Limb (tissue), 2 donors: ENCODE measurements at regions not wholly inside any gene's neighbourhood (a gene's known extent, or its start where the extent isn't known, plus 50 kb on each side); places are given as distances from the start of the nearest gene placed in this dataset.
A peak's percentile ranks its signal among the peaks of the same experiment; 100 is the strongest.

ENCODE experiments used
- DNase-seq, 2 donors: peaks; one replicate each; pipeline ENCODE4 v3.0.0-alpha.2; 2016; ENCODE audit errors: extremely low spot score in 2 of 2

DNA sequence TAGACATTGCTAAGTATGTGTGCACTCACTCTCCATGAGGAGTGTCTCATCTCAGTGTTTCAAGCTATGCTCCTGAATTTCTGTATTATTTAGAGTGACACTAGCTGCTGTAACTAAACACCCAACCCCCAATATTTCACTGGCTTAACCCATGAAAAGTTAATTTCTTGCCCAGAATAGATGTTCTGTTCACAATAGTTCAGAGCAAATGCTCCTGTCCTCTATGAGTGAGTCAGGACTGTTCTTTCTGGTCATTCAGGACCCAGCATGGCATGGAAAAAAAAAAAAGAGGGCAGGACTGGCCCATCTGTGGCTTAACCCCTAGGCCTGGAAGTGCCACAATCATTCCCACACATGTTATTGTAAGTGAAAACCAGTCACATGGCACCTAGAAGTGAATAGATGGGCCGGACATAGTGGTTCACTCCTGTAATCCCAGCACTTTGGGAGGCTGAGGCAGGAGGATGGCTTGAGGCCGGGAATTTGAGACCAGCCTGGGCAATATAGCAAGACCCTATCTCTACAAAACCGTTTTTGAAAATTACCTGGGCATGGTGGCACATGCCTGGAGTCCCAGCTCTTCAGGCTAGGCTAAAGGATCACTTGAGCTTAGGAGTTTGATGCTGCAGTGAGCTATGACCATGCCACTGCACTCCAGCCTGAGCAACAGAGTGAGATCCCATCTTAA lies 663.6 kb downstream of the IRS1 start:
- DNase-seq: no peak

DNA sequence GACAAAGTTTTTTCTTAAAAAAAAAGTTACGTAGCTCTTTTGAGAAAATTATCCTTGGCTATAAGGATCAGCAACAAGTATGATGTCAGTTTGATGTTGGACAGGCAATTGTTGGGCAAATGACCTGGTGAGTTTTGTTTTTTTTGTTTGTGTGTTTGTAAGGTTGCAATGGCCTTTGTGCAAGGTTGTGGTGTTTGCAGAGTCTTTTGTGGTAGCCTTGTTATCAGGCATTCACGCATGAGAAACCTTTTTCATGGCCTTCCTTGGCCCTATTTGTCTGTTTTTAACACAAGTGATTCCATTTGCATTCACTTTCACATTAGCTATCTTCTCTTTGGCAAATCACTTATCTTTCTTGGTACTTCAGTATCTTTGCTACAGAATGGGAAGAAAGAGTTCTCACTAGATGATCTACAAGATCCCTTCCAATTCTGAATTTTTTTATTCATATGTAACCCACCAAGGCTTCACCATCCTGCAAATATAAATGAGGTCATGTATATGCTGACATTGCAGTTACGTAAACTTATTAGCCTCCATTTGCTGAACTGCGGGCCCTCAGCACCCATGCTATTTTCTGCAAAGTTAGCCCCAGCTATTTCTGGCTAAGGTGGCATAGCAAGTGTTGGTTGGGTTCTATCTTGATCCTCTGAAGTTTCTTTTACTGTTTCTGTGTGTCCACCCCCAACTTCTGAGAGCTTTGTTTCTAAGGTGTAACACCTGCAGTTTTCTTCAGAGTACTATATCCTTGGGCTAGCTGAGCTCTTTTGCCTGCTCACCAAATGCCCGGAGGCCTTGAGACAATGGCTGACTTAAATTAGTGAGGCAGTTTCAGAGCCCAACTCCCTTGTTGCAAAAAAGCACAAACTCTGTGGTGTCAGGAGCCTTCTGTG lies 667.1 kb downstream of the IRS1 start:
- DNase-seq: no peak

DNA sequence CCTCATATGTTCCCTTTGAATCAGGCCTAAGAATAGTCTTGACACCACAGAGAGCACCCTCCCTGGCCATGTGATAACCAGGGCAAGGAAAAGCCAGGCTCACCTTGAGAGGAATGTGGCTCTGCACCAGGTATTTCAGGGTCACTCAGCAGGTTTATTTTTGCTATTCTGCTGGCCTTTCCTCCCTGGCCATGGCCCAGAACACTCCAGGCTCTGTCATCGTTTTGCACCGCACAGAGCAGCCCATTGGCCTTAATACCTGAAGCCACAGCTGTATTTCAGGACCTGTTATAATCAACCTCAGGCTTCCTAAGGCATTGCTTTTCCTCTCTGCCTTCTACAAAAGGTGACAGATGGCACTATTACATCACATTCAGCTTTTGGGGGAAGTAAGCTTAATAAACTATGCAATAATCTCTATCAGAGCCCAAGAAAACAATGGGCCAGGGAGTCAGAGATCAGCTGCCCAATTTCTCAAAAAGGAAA lies 668.3 kb downstream of the IRS1 start:
- DNase-seq: no peak

DNA sequence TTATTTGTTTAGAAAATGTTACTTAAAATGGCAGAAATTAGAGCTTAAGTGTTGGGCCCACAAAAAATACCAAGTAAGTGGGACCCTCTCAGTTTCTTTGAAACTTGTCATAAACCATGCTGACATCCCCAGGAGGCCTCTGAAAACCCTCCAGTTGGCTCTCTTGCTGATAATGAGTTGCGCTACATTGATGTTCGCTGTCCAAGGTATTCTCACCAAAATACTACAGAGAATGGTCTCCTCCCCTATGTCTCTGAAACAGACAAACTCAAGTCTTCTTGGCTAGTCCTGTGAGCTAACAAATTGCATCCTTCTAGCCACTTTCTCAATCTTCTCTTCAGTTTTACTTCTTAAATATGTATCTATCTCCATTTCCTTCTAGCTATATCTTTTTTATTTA lies 669.4 kb downstream of the IRS1 start:
- DNase-seq: no peak

DNA sequence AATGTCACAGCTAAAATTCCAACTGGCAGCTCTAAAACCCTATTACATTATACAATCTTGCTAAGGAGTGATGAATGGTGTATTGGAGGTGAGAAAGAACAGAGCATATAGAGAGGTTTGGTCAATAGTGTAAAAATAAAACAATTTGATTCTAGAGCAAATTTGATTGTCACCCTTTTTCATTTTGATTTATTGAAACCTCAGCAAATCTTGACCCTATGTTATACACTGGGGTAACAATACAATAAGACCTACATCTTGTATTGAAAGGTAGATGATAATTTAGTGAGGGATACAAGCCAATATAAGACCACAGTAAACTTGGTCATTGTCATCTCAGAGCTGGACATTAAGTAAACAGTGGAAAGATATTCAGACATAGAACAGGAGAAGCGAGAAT lies 671.9 kb downstream of the IRS1 start:
- no peak for DNase-seq

DNA sequence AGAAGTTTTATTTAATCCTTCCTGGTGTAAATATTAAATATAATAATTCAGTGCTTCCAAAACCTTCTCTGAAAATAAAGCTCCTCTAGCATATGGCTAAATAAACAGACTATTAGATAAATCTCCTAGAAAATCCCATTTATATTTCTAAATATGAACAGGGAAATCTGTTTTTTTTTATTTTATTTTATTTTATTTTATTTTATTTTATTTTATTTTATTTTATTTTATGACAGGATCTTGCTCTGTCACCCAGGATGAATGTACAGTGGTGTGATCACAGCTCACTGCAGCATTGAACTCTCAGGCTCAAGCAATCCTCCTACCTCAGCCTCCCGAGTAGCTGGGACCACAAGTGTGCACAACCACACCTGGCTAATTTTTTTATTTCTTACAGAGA lies 673.5 kb downstream of the IRS1 start:
- no peak for DNase-seq

DNA sequence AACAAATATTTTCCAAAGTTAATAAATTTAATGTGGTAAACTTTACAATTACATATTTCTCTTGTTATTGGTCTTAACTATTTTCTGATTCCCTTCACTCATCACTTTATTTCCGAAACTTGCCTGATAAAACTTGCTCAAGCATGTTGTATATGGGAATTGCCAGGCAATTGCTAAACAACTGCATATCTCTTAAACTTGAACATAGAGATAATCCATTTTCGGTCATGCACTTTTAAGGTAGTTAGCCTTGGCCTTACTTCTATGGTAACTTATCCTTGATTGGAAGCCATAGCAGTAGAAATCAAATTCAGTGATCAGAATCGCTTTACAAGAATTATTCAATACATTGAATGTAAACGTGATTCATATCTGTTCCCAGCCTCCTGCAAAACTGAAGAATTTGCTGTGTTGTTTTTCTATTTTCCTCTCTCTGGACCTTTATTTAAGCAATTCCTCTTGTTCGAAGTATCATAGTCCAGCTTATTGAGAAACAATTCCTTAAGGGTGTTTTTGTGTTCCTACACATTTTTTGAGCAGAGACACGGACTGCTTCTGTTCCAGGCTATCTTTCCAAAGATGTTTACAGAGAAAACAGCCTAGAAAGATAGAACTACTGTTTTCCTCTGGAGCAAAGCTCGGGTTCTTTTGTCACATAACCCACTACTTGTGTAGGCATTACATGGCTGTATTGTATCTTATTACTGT lies 674.3 kb downstream of the IRS1 start:
- no peak for DNase-seq

DNA sequence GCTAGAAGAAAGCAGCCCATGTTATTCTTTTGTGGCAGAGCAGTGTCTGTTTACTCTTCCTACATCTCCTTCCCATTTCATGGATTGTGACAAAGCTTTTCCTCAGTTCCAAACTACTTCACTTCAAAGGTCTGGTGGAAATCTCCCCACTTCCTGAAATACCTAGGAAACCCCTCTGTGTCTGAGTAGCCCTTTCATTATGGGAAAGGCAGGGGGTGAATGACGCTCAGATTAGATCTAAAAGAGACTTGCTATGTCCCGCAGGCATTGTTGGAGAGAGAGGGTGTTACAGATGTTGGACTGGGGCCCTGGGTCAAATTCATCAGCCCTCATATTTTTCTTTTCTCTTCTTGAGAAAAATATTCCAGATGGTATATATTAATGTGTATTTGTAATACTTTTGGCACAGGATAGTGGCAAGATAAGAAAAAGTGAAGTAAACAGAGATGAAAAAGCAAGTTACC lies 675.0 kb downstream of the IRS1 start:
- no peak for DNase-seq

DNA sequence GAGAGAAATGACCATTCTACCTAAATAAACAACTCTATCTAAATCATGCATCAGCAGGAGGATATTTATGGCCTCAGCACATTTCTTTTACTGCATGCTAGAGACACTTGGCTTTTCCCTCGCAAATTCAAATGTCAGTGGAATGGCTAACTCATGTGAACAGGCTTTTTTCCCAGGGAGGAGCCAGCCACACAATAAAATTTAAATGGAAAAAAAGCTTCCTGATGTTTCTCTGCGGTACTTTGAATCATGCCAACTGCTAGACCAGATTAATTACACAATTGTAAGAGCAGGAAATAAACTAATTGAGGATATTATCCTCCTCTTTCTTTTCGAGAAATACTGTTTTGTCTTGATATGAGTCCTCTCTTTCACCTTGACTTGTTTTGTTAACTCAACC lies 676.3 kb downstream of the IRS1 start:
- DNase-seq: no peak

DNA sequence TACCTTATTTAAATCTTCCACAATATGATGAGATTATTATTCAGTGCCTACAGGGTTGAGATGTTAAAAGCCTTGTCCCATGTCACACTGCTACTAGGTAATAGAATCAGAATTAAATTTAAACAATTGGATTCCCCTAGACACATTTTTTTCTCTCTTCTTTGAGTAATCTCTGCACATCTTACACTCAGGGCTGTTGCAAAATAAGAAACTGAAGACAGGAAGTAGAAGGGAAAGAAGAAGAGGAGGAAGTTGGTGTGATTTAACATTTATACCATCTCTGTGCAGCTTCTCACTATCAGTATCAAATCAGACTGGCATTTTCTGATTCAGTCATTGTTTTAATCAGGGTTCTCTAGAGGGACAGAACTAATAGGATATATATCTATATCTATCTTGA lies 677.6 kb downstream of the IRS1 start:
- no peak for DNase-seq

DNA sequence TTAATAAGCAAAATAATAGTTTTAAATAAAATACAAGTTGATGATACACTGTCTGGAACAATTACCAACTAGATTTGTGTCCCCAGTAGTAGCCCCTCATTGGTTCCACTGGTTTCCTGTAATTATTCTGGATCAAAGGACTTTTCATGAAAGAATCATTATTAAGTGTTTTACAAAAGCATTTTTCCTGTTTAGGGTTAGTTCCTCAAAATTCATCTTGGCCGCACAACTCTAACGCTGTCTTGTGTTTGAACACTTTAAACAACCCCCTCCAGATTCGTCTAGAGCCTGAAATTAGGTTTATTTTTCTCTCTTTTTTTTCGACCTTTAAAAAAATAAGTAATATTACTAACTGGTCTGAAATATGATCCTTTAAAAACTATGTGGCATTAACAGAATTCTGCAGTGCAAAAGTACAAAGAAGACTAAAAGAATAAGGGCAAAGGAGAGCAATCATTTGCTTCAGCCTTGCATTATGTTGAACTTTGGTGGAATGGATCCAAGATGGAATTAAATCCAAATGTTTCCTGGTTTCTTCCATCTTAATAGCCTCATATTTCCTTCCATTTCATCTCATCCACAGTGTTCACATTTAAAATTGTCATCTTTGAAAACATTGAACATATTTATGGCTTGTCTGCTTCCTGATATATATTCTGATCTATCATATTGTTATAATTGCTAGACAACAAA lies 678.4 kb downstream of the IRS1 start:
- DNase-seq: peak in 1 of 2 donors; percentile 38

DNA sequence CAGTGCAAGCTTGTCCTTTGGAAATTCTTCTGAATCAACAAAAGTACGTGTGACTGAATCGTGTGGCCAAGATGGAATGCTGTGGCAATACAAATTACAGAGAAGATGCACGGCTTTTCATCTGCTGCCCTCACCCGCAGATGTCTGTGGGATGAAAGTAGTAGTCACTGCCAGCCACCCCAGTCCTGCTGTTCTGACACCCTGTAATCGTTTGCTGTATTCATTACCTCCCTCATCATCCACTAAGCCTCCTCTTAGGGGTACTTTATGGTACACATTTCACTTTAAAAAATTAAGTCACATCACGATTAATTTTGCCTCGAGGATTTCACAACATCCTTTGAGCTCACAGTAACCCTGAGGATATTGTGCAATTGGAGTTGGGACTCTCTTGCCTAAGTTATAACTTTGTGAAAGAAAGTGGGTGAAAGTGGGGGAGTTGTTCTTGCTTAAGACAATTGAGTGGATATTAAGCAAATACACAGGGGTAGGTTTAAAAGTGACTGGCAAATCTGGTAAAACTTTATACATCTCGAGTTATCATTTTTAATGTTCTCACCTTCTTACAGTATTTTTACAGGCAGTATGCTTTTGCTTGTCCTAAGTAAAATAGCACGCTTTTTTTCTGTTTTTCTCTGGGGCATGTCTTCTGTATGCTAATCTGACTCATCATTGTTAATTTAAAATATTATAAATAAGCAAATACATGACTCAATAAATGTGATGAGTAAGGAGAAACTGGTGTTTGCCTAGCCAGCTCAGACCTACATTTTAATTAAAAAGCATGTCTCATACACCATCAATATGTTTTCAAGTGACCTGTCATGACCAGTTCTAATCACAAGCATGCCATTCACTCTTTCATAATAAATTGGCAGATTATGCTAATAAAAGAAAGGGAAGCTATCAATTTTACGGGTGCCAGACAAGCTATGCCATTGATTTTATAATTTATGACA lies 680.9 kb downstream of the IRS1 start:
- DNase-seq: no peak

DNA sequence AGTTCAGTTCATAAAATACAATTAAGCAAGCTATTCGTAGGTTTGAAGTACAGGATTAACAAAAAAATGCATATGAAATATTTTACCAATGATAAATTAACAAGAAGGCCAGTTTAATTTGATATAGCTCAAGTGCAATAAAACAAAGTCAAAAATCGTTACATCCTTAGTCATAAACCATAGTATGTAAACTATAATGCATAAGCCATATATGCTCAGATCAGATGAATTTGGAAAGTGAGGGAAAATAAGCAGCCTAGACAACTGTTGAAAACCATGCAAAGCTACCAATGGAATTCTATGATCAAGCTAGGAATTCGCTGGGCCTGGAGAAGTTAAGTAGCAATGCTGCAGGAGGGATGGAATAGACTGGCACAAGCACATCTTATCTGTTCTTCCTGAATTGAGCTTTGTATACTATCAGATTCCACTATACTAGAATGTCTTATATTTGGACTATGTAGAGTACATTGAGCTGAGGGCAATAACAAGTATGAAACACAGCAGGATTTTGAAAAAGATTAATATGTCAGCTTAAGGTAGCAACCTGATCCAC lies 682.0 kb downstream of the IRS1 start:
- no peak for DNase-seq

DNA sequence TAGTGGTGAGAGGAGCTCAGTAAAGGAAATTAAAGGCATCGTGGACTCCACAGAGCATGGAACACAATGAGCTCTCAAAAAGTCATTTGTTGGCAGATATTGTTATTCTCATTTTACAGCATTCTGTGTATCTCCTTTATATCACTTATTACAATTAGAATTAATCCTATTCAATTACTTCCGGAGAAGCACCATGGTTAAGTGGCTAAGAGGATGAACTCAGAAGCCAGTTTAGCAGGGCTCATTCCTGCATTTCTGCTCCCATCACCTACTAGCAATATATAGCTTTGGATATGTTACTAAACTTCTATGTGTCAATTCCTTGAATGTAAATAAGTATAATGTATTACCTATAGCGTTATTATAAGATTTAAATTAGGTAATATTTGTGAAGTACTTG lies 683.3 kb downstream of the IRS1 start:
- no peak for DNase-seq

DNA sequence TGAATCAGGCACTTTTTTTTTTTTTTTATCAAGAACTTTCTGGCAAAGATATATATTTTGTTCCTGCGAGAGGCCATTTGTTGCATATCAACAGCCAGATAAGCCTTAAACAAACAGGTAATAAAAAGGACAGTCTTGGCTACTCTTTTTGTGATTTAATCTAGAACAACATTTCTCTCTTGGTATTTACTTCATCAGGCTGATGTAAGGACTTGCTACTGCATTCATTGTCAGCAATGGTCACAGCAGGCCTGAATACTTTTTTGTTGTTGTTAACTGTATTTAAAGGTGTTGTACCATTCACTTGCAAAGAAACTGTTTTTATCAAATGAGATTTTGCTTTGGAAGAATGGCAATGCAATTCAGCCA lies 683.8 kb downstream of the IRS1 start:
- no peak for DNase-seq

DNA sequence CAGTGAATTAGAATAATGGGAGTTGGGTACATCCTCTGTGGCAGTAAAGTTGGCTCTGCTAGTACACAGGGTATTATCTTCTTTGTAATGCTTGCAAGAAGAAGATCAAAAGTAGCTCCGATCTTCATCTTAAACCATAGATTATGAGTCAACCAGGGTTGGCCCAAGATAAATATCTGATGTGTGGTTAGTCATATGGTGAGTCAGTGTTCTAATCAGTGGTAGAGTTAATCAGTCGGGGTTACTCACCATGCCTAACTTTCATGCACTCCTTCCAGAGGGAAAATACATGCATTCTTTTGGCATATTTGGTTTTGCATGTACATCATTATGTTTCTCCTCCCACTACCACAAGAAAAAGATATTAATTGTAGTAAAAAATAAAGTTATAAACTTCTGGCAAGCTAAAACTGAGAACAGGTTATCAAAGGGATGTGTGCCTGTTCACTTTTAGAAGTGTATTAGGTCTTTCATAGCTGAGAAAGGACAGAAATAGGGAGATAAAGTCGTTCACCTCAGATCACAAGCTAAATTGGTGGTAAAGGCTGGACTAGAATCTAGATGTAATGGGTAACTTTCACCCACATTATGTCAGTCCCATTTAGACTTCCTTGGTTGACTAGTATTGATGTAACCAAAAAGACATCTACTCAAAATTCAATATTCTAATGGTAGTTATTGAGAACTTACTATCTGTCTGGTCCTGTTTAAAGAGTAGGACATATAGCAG lies 684.4 kb downstream of the IRS1 start:
- DNase-seq: no peak

DNA sequence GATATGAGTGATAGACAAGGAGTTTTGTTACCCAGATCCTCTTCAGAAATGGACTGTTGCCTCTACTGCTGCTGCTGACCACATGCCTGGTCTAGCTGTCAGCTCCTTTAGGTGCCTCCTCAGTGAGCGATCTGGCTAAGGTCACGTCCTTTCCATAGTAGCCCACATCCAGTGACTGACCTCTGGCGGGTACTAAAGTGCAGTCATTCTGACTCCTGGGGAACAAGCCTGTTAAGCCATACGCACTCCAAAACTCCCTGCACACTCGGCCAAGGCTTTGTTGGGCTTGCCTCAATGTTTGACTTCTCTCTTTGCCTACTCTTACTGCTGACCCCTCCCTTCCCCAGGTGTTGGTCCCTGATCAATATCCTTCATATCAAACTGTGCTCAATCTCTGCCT lies 685.2 kb downstream of the IRS1 start:
- no peak for DNase-seq

DNA sequence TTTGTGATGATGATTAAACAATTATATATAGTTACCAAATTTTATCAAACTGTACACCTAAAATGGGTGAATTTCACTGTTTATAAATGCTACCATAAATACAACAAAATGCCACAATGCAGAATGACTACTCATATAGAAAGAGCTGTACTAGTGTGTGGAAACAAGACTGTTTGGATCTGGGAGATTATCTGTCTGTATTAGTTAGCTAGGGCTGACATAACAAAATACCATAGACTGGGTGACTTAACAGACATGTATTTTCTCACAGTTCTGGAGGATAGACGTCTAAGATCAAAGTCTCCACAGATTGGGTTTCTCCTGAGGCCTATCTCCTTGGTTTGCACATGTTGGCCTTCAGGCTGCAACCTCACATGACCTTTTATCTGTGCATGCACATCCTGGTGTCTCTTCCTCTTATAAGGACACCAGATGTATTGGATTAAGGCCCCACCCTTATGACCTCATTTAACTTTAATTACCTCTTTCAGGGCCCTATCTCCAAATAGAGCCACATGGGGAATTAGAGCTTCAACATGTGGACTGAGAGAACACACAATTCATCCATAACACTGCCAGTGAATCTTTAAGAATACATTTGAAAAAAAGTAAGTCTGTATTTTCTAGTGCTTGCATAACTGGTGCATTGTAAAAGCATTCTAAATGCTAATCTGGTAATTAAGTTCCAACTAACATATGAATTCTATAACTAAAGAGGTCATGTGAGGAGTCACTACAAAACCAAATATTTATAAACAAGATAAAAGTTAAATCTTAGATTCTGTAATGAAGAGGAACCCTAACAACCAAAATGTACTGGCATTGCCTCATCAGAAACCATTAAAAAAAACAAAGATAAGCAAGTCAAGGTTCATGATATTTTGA lies 699.6 kb downstream of the NYAP2 start:
- no peak for DNase-seq
